Naive B cell (primary cell): ENCODE measurements at regions not wholly inside any gene's neighbourhood (a gene's known extent, or its start where the extent isn't known, plus 50 kb on each side); places are given as distances from the start of the nearest gene placed in this dataset.

Experiments
- ATAC-seq, 2 donors: fragments of 150-1000 bp; cut with Tn5 transposase; 2 replicates each; pipeline ENCODE4 v1.10.0; 2021; ENCODE audit warnings: low read depth in 2 of 2, mild to moderate bottlenecking in 2 of 2, moderate library complexity in 2 of 2
- DNase-seq: peaks from one replicate; pipeline ENCODE4 v3.0.0; 2022
- H3K27ac Mint-ChIP-seq, 6 donors: one replicate each; pipeline ENCODE4 v1.8.0; 2020 to 2022; ENCODE audit warnings: mild to moderate bottlenecking in 6 of 6, mixed read lengths in 6 of 6, moderate library complexity in 5 of 6, inconsistent platforms in 2 of 6
- H3K27me3 Mint-ChIP-seq, 3 donors: one replicate each; pipeline ENCODE4 v1.8.0; 2021 to 2022; ENCODE audit warnings: mixed read lengths in 3 of 3, mild to moderate bottlenecking in 1 of 3
- H3K36me3 Mint-ChIP-seq, 2 donors: one replicate each; pipeline ENCODE4 v1.8.0; 2020 to 2022; ENCODE audit warnings: mixed read lengths in 2 of 2, inconsistent platforms in 1 of 2, mild to moderate bottlenecking in 1 of 2
- H3K4me1 Mint-ChIP-seq, 3 donors: one replicate each; pipeline ENCODE4 v1.8.0; 2020 to 2022; ENCODE audit warnings: mixed read lengths in 3 of 3, inconsistent platforms in 1 of 3, mild to moderate bottlenecking in 1 of 3, moderate library complexity in 1 of 3
- H3K4me3 Mint-ChIP-seq, 8 donors: one replicate each; pipeline ENCODE4 v1.8.0; 2020 to 2022; ENCODE audit warnings: mild to moderate bottlenecking in 8 of 8, mixed read lengths in 8 of 8, moderate library complexity in 8 of 8, inconsistent platforms in 2 of 8
- H3K9me3 Mint-ChIP-seq, 7 donors: one replicate each; pipeline ENCODE4 v1.8.0; 2020 to 2022; ENCODE audit warnings: mixed read lengths in 7 of 7, mild to moderate bottlenecking in 5 of 7, inconsistent platforms in 2 of 7, moderate library complexity in 1 of 7

GRCh38 chr20:40467703-40468411 is 221.2 kb downstream of the MAFB start:
- Mint-ChIP-seq H3K27ac (peak overlapping the region in 1 of 6 donors; percentile 3), H3K36me3 (no peaks in the 10 kb centered on the region), H3K9me3 (peaks cover 0 to 7% (median 2%) of the 10 kb centered on the region in 7 donors), H3K4me1 (no peaks in the 10 kb centered on the region), H3K27me3 (peaks cover 0 to 7% (median 4%) of the 10 kb centered on the region in 3 donors), H3K4me3 (peak overlapping the region in 1 of 8 donors; percentile 49)
- DNase-seq = no peak
- ATAC-seq = peak in 1 of 2 donors; percentile 69

- H3K36me3 Mint-ChIP-seq = no peaks in the 10 kb centered on the region
- DNase-seq (no peak), ATAC-seq (no peak)
- no peaks in the 10 kb centered on the region for H3K4me1 Mint-ChIP-seq
- no peak overlapping the region for H3K4me3 Mint-ChIP-seq
- peaks cover 0 to 7% (median 4%) of the 10 kb centered on the region in 3 donors for H3K27me3 Mint-ChIP-seq
- H3K27ac Mint-ChIP-seq = peak overlapping the region in 1 of 6 donors; percentile 3
- peaks cover 0 to 7% (median 2%) of the 10 kb centered on the region in 7 donors for H3K9me3 Mint-ChIP-seq
These were observed 222.0 kb downstream of the MAFB start for GRCh38 chr20:40467067-40467466.

DNA sequence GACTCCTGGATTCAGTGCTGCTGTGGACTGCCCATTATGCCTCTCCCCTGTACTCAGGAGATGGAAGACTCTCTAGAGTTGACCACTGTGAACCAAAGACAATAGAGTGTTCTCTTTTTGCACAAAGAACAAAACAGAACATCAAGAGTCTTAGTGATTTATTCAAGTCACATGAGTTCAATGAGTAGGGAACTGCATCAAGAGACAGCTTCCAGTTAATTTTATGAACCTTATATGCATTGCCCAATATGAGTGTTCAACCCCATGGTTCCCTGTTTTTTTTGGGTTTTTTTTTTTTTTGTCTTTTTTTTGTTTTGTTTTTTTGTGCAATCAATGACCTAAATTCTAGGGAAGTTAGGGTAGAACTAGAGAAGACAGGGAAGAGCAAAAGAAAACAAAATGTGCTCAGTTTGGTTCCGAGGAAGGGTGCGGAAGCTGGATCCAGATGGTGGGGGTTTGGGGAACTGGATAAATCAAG is 224.3 kb downstream of the MAFB start:
- Mint-ChIP-seq H3K4me3 (no peak overlapping the region), H3K27me3 (peaks cover 4 to 8% (median 7%) of the 10 kb centered on the region in 3 donors), H3K4me1 (no peaks in the 10 kb centered on the region), H3K36me3 (no peaks in the 10 kb centered on the region), H3K9me3 (peaks cover 0 to 7% (median 4%) of the 10 kb centered on the region in 7 donors), H3K27ac (no peak overlapping the region)
- DNase-seq = no peak
- no peak for ATAC-seq

DNA sequence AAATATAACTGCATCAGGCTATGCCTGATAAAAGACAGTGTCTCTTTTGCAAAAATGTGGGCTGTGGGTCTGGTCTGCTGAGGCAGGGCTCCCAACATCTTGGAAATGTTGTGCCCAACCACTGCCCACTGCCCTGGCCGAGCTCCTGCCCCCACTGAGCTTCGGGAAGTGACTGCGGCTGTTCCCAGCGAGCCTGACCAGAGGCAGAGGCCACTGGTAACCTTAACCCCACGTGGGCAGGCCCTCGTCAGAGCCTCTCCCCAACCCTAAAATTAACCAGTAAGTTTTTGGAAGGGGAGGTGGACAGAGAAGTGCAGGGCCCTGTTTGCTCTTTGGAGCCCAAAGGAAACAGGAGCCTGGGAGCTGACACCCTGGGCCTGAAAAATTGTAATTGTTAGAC is 225.9 kb downstream of the MAFB start:
- Mint-ChIP-seq H3K9me3 (peaks cover 0 to 5% (median 2%) of the 10 kb centered on the region in 7 donors), H3K36me3 (no peaks in the 10 kb centered on the region), H3K27me3 (peaks cover 4 to 8% (median 6%) of the 10 kb centered on the region in 3 donors), H3K27ac (no peak overlapping the region), H3K4me1 (no peaks in the 10 kb centered on the region), H3K4me3 (no peak overlapping the region)
- no peak for DNase-seq
- no peak for ATAC-seq

- Mint-ChIP-seq H3K27me3 (peaks cover 4 to 8% (median 6%) of the 10 kb centered on the region in 3 donors), H3K4me3 (no peak overlapping the region), H3K36me3 (no peaks in the 10 kb centered on the region), H3K9me3 (peaks cover 0 to 5% (median 2%) of the 10 kb centered on the region in 7 donors), H3K27ac (no peak overlapping the region), H3K4me1 (no peaks in the 10 kb centered on the region)
- DNase-seq (no peak), ATAC-seq (no peak)
These were observed 226.5 kb downstream of the MAFB start for GRCh38 chr20:40462566-40462965.

DNA sequence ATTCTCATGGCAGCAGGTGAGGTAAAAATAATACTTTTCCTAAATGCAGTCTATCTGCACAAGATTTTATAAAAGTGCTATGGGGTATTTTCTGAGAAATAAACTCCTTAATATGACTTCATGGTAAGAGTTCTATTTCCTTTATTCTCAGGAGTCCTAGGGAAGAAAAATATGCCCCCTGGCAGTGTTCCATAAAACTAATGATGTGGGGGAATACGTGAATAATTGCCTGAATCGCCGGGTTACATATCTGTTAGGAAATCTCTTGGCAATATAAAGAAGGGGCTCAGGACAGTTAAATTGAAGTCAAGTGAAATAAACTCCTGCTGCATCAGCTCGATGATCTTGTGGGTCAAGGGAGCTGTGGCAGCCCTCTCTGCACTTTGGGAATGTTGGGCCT is 229.7 kb downstream of the MAFB start:
- H3K27me3 Mint-ChIP-seq = peaks cover 0 to 13% (median 6%) of the 10 kb centered on the region in 3 donors
- no peak overlapping the region for H3K27ac Mint-ChIP-seq
- peaks cover 0 to 5% (median 0%) of the 10 kb centered on the region in 7 donors for H3K9me3 Mint-ChIP-seq
- ATAC-seq (no peak), DNase-seq (no peak)
- H3K36me3 Mint-ChIP-seq = no peaks in the 10 kb centered on the region
- no peaks in the 10 kb centered on the region for H3K4me1 Mint-ChIP-seq
- no peak overlapping the region for H3K4me3 Mint-ChIP-seq

DNA sequence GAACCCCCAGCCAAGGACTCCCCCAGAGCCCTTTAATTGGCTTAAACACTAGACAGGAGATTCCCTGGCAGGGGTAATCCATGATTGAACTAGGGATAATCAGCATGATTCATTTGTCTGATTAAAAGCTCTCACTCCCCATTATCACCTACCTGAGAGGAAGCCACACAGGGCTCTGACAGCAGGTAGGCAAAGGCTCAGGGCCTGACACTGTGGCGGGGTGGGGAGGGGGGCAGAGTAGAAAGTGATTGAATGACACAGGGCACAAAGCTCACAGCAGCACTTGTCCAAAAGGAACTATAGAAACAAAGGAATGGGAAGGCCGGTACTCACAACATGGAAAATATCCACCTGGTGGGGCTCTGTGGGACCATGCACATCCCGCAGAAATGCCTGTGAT is 231.6 kb downstream of the MAFB start:
- Mint-ChIP-seq H3K9me3 (peaks cover 0 to 5% (median 0%) of the 10 kb centered on the region in 7 donors), H3K4me1 (no peaks in the 10 kb centered on the region), H3K27ac (no peak overlapping the region), H3K36me3 (no peaks in the 10 kb centered on the region), H3K27me3 (peaks cover 0 to 21% (median 6%) of the 10 kb centered on the region in 3 donors), H3K4me3 (no peak overlapping the region)
- DNase-seq = no peak
- no peak for ATAC-seq

DNA sequence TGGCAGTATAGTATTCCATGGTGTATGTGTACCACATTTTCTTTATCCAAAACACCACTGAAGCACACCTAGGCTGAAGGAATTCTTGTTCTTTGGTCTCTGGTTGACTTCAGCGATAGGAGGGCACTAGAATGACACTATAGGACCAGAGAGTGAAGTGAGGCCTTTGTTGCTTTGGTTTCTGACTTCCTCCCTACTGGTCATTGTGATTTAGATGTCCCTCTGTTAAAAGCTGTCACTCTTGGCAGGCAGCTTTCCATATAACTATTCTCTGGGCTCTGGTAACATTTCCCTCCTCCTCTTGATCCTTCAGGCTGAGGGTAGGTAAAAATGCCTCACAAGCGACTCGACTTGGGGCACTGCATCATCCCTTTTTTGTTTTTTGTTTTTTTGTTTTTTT is 236.3 kb downstream of the MAFB start:
- DNase-seq (no peak), ATAC-seq (no peak)
- H3K9me3 Mint-ChIP-seq = peaks cover 0 to 3% (median 0%) of the 10 kb centered on the region in 7 donors
- H3K4me1 Mint-ChIP-seq = no peaks in the 10 kb centered on the region
- peaks cover 0 to 15% (median 7%) of the 10 kb centered on the region in 3 donors for H3K27me3 Mint-ChIP-seq
- H3K27ac Mint-ChIP-seq = no peak overlapping the region
- peak overlapping the region in 1 of 8 donors; percentile 15 for H3K4me3 Mint-ChIP-seq
- H3K36me3 Mint-ChIP-seq = no peaks in the 10 kb centered on the region

- Mint-ChIP-seq H3K4me3 (no peak overlapping the region), H3K4me1 (no peaks in the 10 kb centered on the region), H3K36me3 (no peaks in the 10 kb centered on the region), H3K27ac (no peak overlapping the region), H3K9me3 (peaks cover 0 to 3% (median 0%) of the 10 kb centered on the region in 7 donors), H3K27me3 (peaks cover 0 to 27% (median 7%) of the 10 kb centered on the region in 3 donors)
- no peak for DNase-seq
- ATAC-seq = no peak
These were observed 237.5 kb downstream of the MAFB start for GRCh38 chr20:40451552-40451951.

DNA sequence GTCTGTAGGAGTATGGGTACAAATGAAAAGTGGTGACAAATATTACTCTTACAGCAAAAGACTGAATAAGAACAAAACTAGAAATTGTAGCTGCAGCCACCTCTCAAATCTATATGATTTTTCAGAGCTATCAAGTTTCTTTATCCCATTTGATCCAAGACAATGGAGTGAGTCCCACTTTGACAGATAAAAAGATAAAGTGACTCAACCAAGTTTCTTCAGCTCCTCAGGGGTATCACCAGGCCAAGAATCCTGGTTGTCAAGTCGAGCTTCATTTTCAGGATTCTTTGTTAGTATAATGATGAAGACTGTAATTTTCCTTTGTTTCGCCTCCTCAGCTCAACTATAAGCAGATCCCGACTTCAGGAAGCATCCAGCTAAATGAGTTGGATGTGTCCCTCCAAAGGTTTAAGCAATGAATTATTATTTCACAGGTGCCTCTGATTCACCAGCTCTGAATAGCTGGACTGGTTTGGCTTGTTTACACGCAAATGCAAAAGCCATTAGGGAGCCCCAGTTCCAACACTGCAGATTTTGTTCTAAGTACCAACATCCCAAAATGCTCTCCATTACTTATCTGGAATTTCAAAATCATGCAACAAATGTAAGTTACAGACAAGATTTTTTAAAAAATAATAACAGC is 238.9 kb downstream of the MAFB start:
- Mint-ChIP-seq H3K4me1 (no peaks in the 10 kb centered on the region), H3K36me3 (no peaks in the 10 kb centered on the region), H3K27me3 (peaks cover 0 to 22% (median 7%) of the 10 kb centered on the region in 3 donors), H3K4me3 (no peak overlapping the region), H3K27ac (no peak overlapping the region), H3K9me3 (peaks cover 0 to 3% (median 0%) of the 10 kb centered on the region in 7 donors)
- DNase-seq (no peak), ATAC-seq (no peak)

- Mint-ChIP-seq H3K4me1 (no peaks in the 10 kb centered on the region), H3K36me3 (no peaks in the 10 kb centered on the region), H3K4me3 (no peak overlapping the region), H3K9me3 (peaks cover 0 to 3% (median 0%) of the 10 kb centered on the region in 7 donors), H3K27me3 (peaks cover 0 to 26% (median 7%) of the 10 kb centered on the region in 3 donors), H3K27ac (no peak overlapping the region)
- DNase-seq (no peak), ATAC-seq (no peak)
These were observed 239.8 kb downstream of the MAFB start for GRCh38 chr20:40449144-40449690.

GRCh38 chr20:40446888-40447287 is 242.1 kb downstream of the MAFB start:
- Mint-ChIP-seq H3K9me3 (peaks cover 0 to 4% (median 0%) of the 10 kb centered on the region in 7 donors), H3K36me3 (no peaks in the 10 kb centered on the region), H3K27ac (no peak overlapping the region), H3K27me3 (peaks cover 0 to 30% (median 13%) of the 10 kb centered on the region in 3 donors), H3K4me3 (no peak overlapping the region), H3K4me1 (no peaks in the 10 kb centered on the region)
- DNase-seq (no peak), ATAC-seq (no peak)

- no peaks in the 10 kb centered on the region for H3K36me3 Mint-ChIP-seq
- peaks cover 0 to 4% (median 0%) of the 10 kb centered on the region in 7 donors for H3K9me3 Mint-ChIP-seq
- H3K27ac Mint-ChIP-seq = no peak overlapping the region
- no peaks in the 10 kb centered on the region for H3K4me1 Mint-ChIP-seq
- H3K27me3 Mint-ChIP-seq = peaks cover 6 to 30% (median 13%) of the 10 kb centered on the region in 3 donors
- ATAC-seq = no peak
- DNase-seq = no peak
- no peak overlapping the region for H3K4me3 Mint-ChIP-seq
These were observed 244.5 kb downstream of the MAFB start for GRCh38 chr20:40444516-40444915.
